Keratinocyte (primary cell): ENCODE measurements at regions not wholly inside any gene's neighbourhood (a gene's known extent, or its start where the extent isn't known, plus 50 kb on each side); places are given as distances from the start of the nearest gene placed in this dataset.

Source experiments
- DNase-seq: peaks from one replicate; pipeline ENCODE4 v3.0.0-alpha.2; 2011; ENCODE audit warnings: low read depth, missing footprints, low spot score
- FAIRE-seq: peaks from 2 replicates; lab custom pipeline; 2011; peaks lifted over from hg19 to GRCh38; lab: Jason Lieb, UNC
- H2AFZ ChIP-seq: 2 replicates; pipeline ENCODE4 v1.6.0; 2012; ENCODE audit warnings: low read length, control low read depth, inconsistent platforms; ENCODE audit not compliant: control insufficient read depth
- H3K27ac ChIP-seq: 2 replicates; pipeline ENCODE4 v1.5.1; 2011; ENCODE audit warnings: low read length; ENCODE audit not compliant: control insufficient read depth, insufficient read depth
- H3K27me3 ChIP-seq: 3 replicates; pipeline ENCODE4 v1.6.0; 2011; ENCODE audit warnings: low read length; ENCODE audit not compliant: control insufficient read depth, insufficient read depth; ENCODE audit errors: extremely low read depth
- H3K36me3 ChIP-seq, 2 experiments: 2 replicates in 1 of 2; 3 replicates in 1 of 2; pipeline ENCODE4 v1.5.1; 2011; ENCODE audit warnings: low read length in 2 of 2, mild to moderate bottlenecking in 1 of 2; ENCODE audit not compliant: control insufficient read depth in 2 of 2, insufficient read depth in 2 of 2; ENCODE audit errors: extremely low read depth in 1 of 2
- H3K4me1 ChIP-seq: 3 replicates; pipeline ENCODE4 v1.5.1; 2011; ENCODE audit warnings: low read length; ENCODE audit not compliant: control insufficient read depth, insufficient read depth; ENCODE audit errors: extremely low read depth
- H3K4me2 ChIP-seq: 3 replicates; pipeline ENCODE4 v1.6.0; 2011; ENCODE audit warnings: low read depth, low read length; ENCODE audit not compliant: control insufficient read depth, insufficient read depth; ENCODE audit errors: extremely low read depth
- H3K4me3 ChIP-seq, 3 experiments: fragments of 200-600 bp in 1 of 3; sonication (generic) in 1 of 3; 2 replicates in 2 of 3; 3 replicates in 1 of 3; pipeline ENCODE4 v1.5.1; 2011 to 2016; ENCODE audit warnings: low read length in 3 of 3, mild to moderate bottlenecking in 3 of 3, control low read depth in 2 of 3, inconsistent platforms in 1 of 3, low read depth in 1 of 3, mixed read lengths in 1 of 3, mixed run types in 1 of 3, moderate library complexity in 1 of 3; ENCODE audit not compliant: control insufficient read depth in 2 of 3, insufficient read depth in 2 of 3; ENCODE audit errors: extremely low read depth in 1 of 3
- H3K79me2 ChIP-seq: 2 replicates; pipeline ENCODE4 v1.6.0; 2012; ENCODE audit warnings: low read length; ENCODE audit not compliant: control insufficient read depth, insufficient read depth
- H3K9ac ChIP-seq: 3 replicates; pipeline ENCODE4 v1.6.0; 2011; ENCODE audit warnings: low read length; ENCODE audit not compliant: control insufficient read depth, insufficient read depth; ENCODE audit errors: extremely low read depth
- H3K9me1 ChIP-seq: 3 replicates; pipeline ENCODE4 v1.6.0; 2011; ENCODE audit warnings: low read length; ENCODE audit not compliant: control insufficient read depth, insufficient read depth; ENCODE audit errors: extremely low read depth
- H3K9me3 ChIP-seq: 2 replicates; pipeline ENCODE4 v1.5.1; 2012; ENCODE audit warnings: low read depth, low read length; ENCODE audit not compliant: control insufficient read depth
- H4K20me1 ChIP-seq: 3 replicates; pipeline ENCODE4 v1.6.0; 2011; ENCODE audit warnings: low read length; ENCODE audit not compliant: control insufficient read depth, insufficient read depth; ENCODE audit errors: extremely low read depth
- EZH2 ChIP-seq: IDR thresholded peaks from one replicate; pipeline ENCODE4 v1.6.1; 2012; ENCODE audit warnings: inconsistent platforms, mild to moderate bottlenecking, low read length, moderate library complexity
- dilution Hi-C: fragments of 300-500 bp; cut with MboI; formaldehyde crosslinking; loops from one replicate; pipeline ENCODE4 v1.7.0; 2020; ENCODE audit warnings: low sequenced_read_pairs; ENCODE audit not compliant: extremely low pct_ligation_motif_present
- TF ChIP-seq, protein P1 (sequence below), 3 experiments: IDR thresholded peaks in 1 of 3; conservative IDR thresholded peaks in 1 of 3; optimal IDR thresholded peaks in 1 of 3; 2 replicates in 2 of 3; 3 replicates in 1 of 3; pipeline versions ENCODE3 to v1.5.1; 2011; ENCODE audit warnings: low read length in 3 of 3, mild to moderate bottlenecking in 3 of 3, moderate library complexity in 2 of 3, control low read depth in 1 of 3, inconsistent platforms in 1 of 3; ENCODE audit not compliant: insufficient read depth in 2 of 3; ENCODE audit errors: extremely low read depth in 1 of 3

DNA sequence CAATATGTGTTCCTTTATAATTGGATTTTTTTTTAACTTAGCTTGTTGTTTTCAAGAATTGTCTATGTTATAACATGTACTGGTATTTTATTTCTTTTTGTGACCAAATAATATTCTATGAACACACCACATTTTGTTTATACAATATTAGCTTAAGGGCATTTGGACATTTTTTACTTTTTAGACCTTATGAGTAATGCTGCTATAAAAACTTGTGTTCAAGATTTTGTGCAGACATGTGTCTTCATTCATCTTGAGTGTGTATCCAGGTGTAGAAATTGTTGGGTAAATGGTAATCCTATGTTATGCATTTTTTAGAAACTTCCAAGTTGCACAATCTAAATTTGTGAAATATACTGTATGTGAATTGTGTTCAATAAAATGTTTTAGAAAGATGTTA lies 936.7 kb downstream of the CCSER2 start:
- dilution Hi-C loops = no loop called here
- no peak for DNase-seq
- Histone ChIP-seq H2AFZ (no peak overlapping the region), H4K20me1 (no peaks in the 10 kb centered on the region), H3K36me3 (no peaks in the 10 kb centered on the region), H3K27me3 (no peaks in the 10 kb centered on the region), H3K79me2 (no peaks in the 10 kb centered on the region), H3K4me3 (no peak overlapping the region), H3K27ac (no peak overlapping the region), H3K9me1 (no peaks in the 10 kb centered on the region), H3K9me3 (no peaks in the 10 kb centered on the region), H3K4me1 (no peaks in the 10 kb centered on the region), H3K4me2 (no peak overlapping the region), H3K9ac (no peak overlapping the region)
- TF ChIP-seq, protein P1, sequence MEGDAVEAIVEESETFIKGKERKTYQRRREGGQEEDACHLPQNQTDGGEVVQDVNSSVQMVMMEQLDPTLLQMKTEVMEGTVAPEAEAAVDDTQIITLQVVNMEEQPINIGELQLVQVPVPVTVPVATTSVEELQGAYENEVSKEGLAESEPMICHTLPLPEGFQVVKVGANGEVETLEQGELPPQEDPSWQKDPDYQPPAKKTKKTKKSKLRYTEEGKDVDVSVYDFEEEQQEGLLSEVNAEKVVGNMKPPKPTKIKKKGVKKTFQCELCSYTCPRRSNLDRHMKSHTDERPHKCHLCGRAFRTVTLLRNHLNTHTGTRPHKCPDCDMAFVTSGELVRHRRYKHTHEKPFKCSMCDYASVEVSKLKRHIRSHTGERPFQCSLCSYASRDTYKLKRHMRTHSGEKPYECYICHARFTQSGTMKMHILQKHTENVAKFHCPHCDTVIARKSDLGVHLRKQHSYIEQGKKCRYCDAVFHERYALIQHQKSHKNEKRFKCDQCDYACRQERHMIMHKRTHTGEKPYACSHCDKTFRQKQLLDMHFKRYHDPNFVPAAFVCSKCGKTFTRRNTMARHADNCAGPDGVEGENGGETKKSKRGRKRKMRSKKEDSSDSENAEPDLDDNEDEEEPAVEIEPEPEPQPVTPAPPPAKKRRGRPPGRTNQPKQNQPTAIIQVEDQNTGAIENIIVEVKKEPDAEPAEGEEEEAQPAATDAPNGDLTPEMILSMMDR (optimal IDR thresholded peaks at IDR 0.05 in 1 of 3, IDR thresholded peaks at IDR 0.05 in 1 of 3, conservative IDR thresholded peaks at IDR 0.05 in 1 of 3; ENCODE audit: extremely low read depth in 1 of 3, insufficient read depth in 2 of 3, low read length in 3 of 3) = no peak
- TF ChIP-seq EZH2 = no peak
- no peak for FAIRE-seq

DNA sequence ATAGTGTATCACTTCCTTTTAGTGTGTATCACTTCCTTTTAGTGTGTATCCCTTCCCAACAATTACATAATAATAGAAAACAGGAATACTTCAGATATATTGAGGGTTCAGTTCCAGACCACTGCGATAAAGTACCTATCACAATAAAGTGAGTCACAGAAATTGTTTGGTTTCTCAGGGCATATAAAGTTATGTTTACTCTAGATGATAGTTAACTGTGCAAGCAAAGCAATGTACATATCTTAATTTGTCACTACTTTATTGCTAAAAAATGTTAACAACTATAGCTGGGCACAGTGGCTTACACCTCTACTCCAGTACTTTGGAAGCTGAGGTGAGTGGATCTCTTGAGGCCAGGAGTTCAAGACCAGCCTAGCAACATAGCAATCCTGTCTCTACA lies 938.4 kb downstream of the CCSER2 start:
- dilution Hi-C loops = no loop called here
- FAIRE-seq (no peak), DNase-seq (no peak)
- Histone ChIP-seq H3K9ac (no peak overlapping the region), H3K79me2 (no peaks in the 10 kb centered on the region), H3K36me3 (no peaks in the 10 kb centered on the region), H3K4me3 (no peak overlapping the region), H3K27me3 (no peaks in the 10 kb centered on the region), H3K9me3 (no peaks in the 10 kb centered on the region), H3K4me2 (no peak overlapping the region), H3K4me1 (no peaks in the 10 kb centered on the region), H3K27ac (no peak overlapping the region), H2AFZ (no peak overlapping the region), H4K20me1 (no peaks in the 10 kb centered on the region), H3K9me1 (no peaks in the 10 kb centered on the region)
- no peak for TF ChIP-seq EZH2
- TF ChIP-seq, protein P1 (optimal IDR thresholded peaks at IDR 0.05 in 1 of 3, IDR thresholded peaks at IDR 0.05 in 1 of 3, conservative IDR thresholded peaks at IDR 0.05 in 1 of 3; ENCODE audit: extremely low read depth in 1 of 3, insufficient read depth in 2 of 3, low read length in 3 of 3) = no peak
